Ishikawa (cell line): ENCODE measurements at regions not wholly inside any gene's neighbourhood (a gene's known extent, or its start where the extent isn't known, plus 50 kb on each side); places are given as distances from the start of the nearest gene placed in this dataset.

Source experiments
- CEBPB ChIP-seq: IDR thresholded peaks from 2 replicates; pipeline ENCODE4 v1.6.1; 2012
- CREB1 ChIP-seq: IDR thresholded peaks from 2 replicates; pipeline ENCODE4 v1.6.1; 2012; ENCODE audit warnings: low read depth
- EGR1 ChIP-seq: IDR thresholded peaks from 2 replicates; pipeline ENCODE4 v1.6.1; 2012
- EP300 ChIP-seq: IDR thresholded peaks from 2 replicates; pipeline ENCODE4 v1.6.1; 2012; ENCODE audit warnings: borderline replicate concordance
- FOXM1 ChIP-seq: IDR thresholded peaks from 2 replicates; pipeline ENCODE4 v1.6.1; 2012; ENCODE audit warnings: low read depth, borderline replicate concordance
- MAX ChIP-seq: IDR thresholded peaks from 2 replicates; pipeline ENCODE4 v1.6.1; 2012
- NFIC ChIP-seq: IDR thresholded peaks from 2 replicates; pipeline ENCODE4 v1.6.1; 2012
- RAD21 ChIP-seq: IDR thresholded peaks from 2 replicates; pipeline ENCODE4 v1.6.1; 2012; ENCODE audit warnings: low read depth
- REST ChIP-seq: IDR thresholded peaks from 2 replicates; pipeline ENCODE4 v1.6.1; 2012; ENCODE audit warnings: low read depth, mild to moderate bottlenecking
- TAF1 ChIP-seq: IDR thresholded peaks from 2 replicates; pipeline ENCODE4 v1.6.1; 2012; ENCODE audit warnings: low read depth, mild to moderate bottlenecking
- TCF12 ChIP-seq: IDR thresholded peaks from 2 replicates; pipeline ENCODE4 v1.6.1; 2012; ENCODE audit warnings: low read depth
- TEAD4 ChIP-seq: IDR thresholded peaks from 2 replicates; pipeline ENCODE4 v1.6.1; 2012
- YY1 ChIP-seq: IDR thresholded peaks from 2 replicates; pipeline ENCODE4 v1.6.1; 2012; ENCODE audit warnings: low read depth
- ZBTB7A ChIP-seq: IDR thresholded peaks from 2 replicates; pipeline ENCODE4 v1.6.1; 2012; ENCODE audit warnings: low read depth
- TF ChIP-seq, protein P1 (sequence below): IDR thresholded peaks from 2 replicates; pipeline ENCODE4 v1.6.1; 2012

DNA sequence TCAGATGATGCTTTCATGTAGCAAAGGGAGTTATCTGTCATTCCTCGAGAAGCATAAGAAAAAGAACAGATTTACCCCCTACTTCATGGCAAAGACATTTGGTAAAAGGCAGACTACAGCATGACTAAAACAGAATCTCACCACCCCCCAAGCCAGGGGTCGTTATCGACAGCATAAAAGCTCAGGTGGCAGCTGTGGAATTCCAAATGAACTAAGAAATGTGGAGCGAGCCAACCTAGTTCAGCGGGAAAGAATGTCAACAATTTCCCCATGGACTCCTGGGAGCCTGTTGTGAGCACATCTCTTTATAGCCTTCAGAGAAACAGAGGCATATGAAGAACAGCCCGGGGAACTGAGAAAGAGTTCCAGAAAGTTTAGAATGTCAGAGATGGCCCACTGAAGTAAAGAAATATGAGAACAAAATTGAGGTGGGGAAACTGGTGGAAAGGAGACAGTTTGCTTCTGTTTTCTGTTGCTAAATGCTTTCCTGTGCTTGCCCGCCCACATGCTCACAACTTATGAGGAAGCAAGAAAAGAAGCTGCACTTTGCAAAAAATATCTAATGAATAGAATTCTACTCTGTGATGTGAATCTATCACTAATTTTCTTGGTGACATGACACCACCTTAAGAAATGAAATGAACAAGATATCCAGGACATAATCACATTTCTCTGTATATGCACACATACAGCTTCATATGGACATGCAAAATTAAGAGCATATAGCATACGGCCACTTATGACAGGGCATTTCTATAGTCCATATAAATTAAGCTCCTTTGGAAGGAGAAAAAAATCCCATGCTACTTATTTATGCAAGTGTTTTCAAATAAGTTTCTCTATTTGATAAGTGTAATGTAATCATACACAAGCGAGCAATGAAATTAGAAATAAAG, 135.3 kb upstream of the MID1 start:
- peak; percentile 93 for TF ChIP-seq TEAD4
- TF ChIP-seq TCF12, result peak; percentile 41; the same call in 1 of the 2 replicates
- no peak for TF ChIP-seq ZBTB7A
- TF ChIP-seq RAD21, result no peak
- peak; percentile 50; the same call in 1 of the 2 replicates for TF ChIP-seq NFIC
- peak; percentile 32; the same call in 1 of the 2 replicates for TF ChIP-seq EP300

GRCh38 chrX:10756441-10756840, 136.1 kb upstream of the MID1 start:
- peak; percentile 35; the same call in 1 of the 2 replicates for TF ChIP-seq RAD21
- TF ChIP-seq TEAD4, result peak; percentile 76
- TF ChIP-seq CEBPB, result no peak

- TF ChIP-seq REST (no peak), MAX (no peak), RAD21 (no peak), CREB1 (no peak), TAF1 (no peak), EP300 (no peak)
- TF ChIP-seq, protein P1, sequence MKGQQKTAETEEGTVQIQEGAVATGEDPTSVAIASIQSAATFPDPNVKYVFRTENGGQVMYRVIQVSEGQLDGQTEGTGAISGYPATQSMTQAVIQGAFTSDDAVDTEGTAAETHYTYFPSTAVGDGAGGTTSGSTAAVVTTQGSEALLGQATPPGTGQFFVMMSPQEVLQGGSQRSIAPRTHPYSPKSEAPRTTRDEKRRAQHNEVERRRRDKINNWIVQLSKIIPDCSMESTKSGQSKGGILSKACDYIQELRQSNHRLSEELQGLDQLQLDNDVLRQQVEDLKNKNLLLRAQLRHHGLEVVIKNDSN, result no peak
Measured at GRCh38 chrX:10759141-10759799, 138.9 kb upstream of the MID1 start.

DNA sequence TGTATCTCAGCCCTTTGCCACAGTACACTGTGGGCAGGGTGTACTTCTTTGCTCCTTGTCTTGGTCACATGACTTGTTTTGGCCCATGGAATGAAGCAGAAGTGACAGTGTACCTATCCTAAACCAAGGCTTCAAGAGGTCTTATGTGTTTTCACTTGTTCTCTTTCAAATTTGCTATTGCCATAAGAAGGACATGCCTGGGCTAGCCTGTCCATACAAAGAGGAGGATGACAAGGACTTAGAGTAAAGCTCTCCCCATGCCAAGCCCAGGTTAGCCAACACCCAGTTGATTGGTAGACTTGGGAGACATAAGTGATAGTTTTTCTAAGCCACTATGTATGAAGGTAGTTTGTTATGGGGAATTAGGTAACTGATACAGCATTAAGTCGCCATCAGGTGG, 141.1 kb upstream of the MID1 start:
- TF ChIP-seq FOXM1 (no peak), CREB1 (no peak)

- TF ChIP-seq RAD21, result peak; percentile 49; the same call in 1 of the 2 replicates
- no peak for TF ChIP-seq FOXM1
Measured at GRCh38 chrX:10769195-10769594, 148.8 kb upstream of the MID1 start.

- TF ChIP-seq RAD21, result no peak
- no peak for TF ChIP-seq CEBPB
- no peak for TF ChIP-seq EP300
- no peak for TF ChIP-seq NFIC
- no peak for TF ChIP-seq TAF1
- no peak for TF ChIP-seq FOXM1
- TF ChIP-seq MAX, result no peak
- no peak for TF ChIP-seq YY1
- TF ChIP-seq EGR1, result no peak
Measured at GRCh38 chrX:10769696-10770619, 149.6 kb upstream of the MID1 start.

DNA sequence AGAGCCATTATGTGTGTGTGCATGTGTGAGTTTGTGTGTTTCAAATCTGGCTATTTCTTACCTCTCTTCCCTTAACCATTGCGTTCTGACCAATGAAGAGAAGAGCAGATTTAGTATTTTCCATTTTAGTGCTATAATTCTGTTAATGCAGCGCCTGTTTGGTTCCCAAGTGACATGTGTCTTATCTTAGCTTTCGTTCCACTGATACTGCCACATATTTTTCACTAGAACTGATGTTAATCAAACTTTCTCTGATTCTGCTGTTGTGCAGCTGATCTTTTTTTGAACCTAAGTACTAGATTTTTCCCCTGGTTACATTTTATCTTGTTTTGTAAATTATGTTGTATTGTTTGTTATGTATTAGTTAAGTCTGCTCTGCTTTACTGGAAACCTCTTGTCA, 152.9 kb upstream of the MID1 start:
- TF ChIP-seq FOXM1 (no peak), REST (no peak), TCF12 (no peak), TEAD4 (no peak), YY1 (no peak), RAD21 (no peak), CEBPB (no peak), CREB1 (no peak), MAX (no peak), EGR1 (no peak), EP300 (no peak), TAF1 (no peak), ZBTB7A (no peak), NFIC (no peak)
- TF ChIP-seq, protein P1, result no peak
